Breast epithelium (tissue), 4 donors: ENCODE measurements at regions not wholly inside any gene's neighbourhood (a gene's known extent, or its start where the extent isn't known, plus 50 kb on each side); places are given as distances from the start of the nearest gene placed in this dataset.

ENCODE experiments used
- DNase-seq, 2 donors: peaks; one replicate each; pipeline ENCODE4 v3.0.0-alpha.2; 2019; ENCODE audit warnings: low spot score in 2 of 2
- H3K27ac ChIP-seq, 2 donors: fragments of 200-600 bp; sonication (generic) in 1 of 2; one replicate each; pipeline ENCODE4 v1.5.1; 2016 to 2019; ENCODE audit warnings: mild to moderate bottlenecking in 1 of 2
- H3K27me3 ChIP-seq, 2 donors: fragments of 200-600 bp; sonication (generic) in 1 of 2; one replicate each; pipeline versions ENCODE4 v1.5.1 to v1.6.0; 2017 to 2019; ENCODE audit warnings: control low read depth in 1 of 2, mild to moderate bottlenecking in 1 of 2
- H3K36me3 ChIP-seq: fragments of 200-600 bp; one replicate; pipeline ENCODE4 v1.5.1; 2019
- H3K4me1 ChIP-seq, 2 donors: fragments of 200-600 bp; sonication (generic); one replicate each; pipeline ENCODE4 v1.5.1; 2016 to 2019; ENCODE audit warnings: control low read depth in 1 of 2
- H3K4me3 ChIP-seq, 3 donors: fragments of 200-600 bp; sonication (generic); 1 replicate in 2 of 3; 2 replicates in 1 of 3; pipeline ENCODE4 v1.5.1; 2016 to 2019; ENCODE audit warnings: mild to moderate bottlenecking in 3 of 3, moderate library complexity in 2 of 3
- H3K9me3 ChIP-seq, 2 donors: fragments of 200-600 bp; sonication (generic) in 1 of 2; one replicate each; pipeline ENCODE4 v1.5.1; 2016 to 2019; ENCODE audit warnings: control low read depth in 1 of 2
- POLR2A ChIP-seq: fragments of 450-650 bp; IDR thresholded peaks from one replicate; pipeline ENCODE4 v1.6.1; 2016; ENCODE audit warnings: antibody characterized with exemption, mild to moderate bottlenecking, moderate library complexity
- POLR2AphosphoS5 ChIP-seq, 3 donors: sonication (generic); formaldehyde crosslinking; IDR thresholded peaks; one replicate each; pipeline ENCODE4 v1.6.1; 2017; ENCODE audit warnings: antibody characterized with exemption in 3 of 3
- intact Hi-C: fragments of 100-400 bp; cut with DNase I; formaldehyde crosslinking; loops from one replicate; pipeline ENCODE4 v1.15.1; 2023; ENCODE audit warnings: low total_unique reads
- TF ChIP-seq, protein P1 (sequence below), 3 donors: fragments of 450-650 bp; IDR thresholded peaks; one replicate each; pipeline ENCODE4 v1.5.1; 2016 to 2017; ENCODE audit warnings: antibody characterized with exemption in 3 of 3, mild to moderate bottlenecking in 3 of 3, moderate library complexity in 3 of 3

DNA sequence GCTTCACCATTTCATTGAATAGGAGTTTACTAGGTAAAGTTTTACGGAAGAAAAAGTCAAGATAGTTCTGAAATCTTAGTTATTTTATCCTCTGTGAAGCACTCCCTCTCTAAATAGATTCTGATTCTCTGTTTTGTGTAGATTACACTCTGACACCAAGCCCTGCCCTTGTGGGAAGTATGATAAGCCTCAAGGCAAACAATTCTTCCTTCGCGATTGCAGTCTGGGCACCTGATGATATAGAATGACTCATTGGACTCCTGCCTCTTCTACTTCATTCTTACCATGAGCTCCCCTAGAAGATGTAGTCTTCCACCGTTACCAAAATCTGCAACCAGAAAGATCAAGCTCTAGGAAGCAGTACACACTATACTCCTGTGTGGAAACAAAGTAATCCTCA, 626.9 kb upstream of the PTGER4 start:
- DNase-seq = no peak
- no peaks in the 10 kb centered on the region for H3K4me1 ChIP-seq
- no peaks in the 10 kb centered on the region for H3K27me3 ChIP-seq
- TF ChIP-seq POLR2AphosphoS5 (IDR thresholded peaks at IDR 0.05) (no peak), POLR2A (no peak)
- TF ChIP-seq, protein P1, sequence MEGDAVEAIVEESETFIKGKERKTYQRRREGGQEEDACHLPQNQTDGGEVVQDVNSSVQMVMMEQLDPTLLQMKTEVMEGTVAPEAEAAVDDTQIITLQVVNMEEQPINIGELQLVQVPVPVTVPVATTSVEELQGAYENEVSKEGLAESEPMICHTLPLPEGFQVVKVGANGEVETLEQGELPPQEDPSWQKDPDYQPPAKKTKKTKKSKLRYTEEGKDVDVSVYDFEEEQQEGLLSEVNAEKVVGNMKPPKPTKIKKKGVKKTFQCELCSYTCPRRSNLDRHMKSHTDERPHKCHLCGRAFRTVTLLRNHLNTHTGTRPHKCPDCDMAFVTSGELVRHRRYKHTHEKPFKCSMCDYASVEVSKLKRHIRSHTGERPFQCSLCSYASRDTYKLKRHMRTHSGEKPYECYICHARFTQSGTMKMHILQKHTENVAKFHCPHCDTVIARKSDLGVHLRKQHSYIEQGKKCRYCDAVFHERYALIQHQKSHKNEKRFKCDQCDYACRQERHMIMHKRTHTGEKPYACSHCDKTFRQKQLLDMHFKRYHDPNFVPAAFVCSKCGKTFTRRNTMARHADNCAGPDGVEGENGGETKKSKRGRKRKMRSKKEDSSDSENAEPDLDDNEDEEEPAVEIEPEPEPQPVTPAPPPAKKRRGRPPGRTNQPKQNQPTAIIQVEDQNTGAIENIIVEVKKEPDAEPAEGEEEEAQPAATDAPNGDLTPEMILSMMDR (IDR thresholded peaks at IDR 0.05) = no peak
- no peak overlapping the region for H3K27ac ChIP-seq
- intact Hi-C loops = no loop called here
- H3K4me3 ChIP-seq = no peak overlapping the region
- H3K36me3 ChIP-seq = no peaks in the 10 kb centered on the region
- H3K9me3 ChIP-seq = no peaks in the 10 kb centered on the region

DNA sequence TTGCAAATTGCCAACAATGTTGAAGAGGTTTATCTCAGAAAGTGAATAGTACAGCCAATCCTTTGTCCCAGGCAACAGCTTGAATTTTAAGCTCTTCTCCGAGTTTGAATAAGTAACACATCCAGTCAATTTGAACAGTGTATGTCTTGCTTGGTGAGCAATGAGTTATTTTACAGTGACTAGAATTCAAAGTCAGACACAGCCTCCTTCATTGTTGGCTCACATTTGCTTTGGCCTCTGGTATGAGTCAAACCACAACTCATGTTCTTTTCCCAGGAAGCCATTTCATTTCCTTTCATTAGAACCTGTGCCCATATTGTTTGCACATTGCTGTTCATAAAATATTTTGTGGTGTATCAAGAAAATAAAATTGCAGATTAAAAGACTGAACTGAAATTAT, 622.0 kb upstream of the DAB2 start:
- Histone ChIP-seq H3K36me3 (no peaks in the 10 kb centered on the region), H3K4me1 (no peaks in the 10 kb centered on the region), H3K9me3 (no peaks in the 10 kb centered on the region), H3K27me3 (no peaks in the 10 kb centered on the region), H3K4me3 (no peak overlapping the region), H3K27ac (no peak overlapping the region)
- intact Hi-C loops = no loop called here
- no peak for TF ChIP-seq POLR2A
- TF ChIP-seq, protein P1 (IDR thresholded peaks at IDR 0.05) = no peak
- no peak for TF ChIP-seq POLR2AphosphoS5 (IDR thresholded peaks at IDR 0.05)
- DNase-seq = no peak

DNA sequence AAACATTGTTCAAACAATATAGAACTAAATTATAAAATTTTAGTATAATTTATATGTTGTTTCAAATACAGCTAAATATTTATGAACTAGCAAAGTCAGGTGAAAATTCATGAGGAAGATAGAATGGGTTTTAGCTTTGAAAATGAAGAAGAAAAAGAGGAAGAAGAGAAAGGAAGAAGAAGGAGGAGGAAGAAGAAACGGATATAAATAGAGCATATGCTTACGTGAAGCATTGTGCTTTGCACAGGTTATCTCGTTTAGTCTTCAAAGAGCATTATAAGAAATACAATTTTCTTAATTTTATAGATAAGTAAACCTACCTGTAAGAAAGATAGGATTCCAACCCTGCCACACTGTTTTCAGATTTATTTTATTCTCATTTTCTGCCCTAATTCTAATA, 620.6 kb upstream of the DAB2 start:
- TF ChIP-seq POLR2AphosphoS5 (IDR thresholded peaks at IDR 0.05) (no peak), POLR2A (no peak)
- TF ChIP-seq, protein P1 (IDR thresholded peaks at IDR 0.05) = no peak
- H3K36me3 ChIP-seq = no peaks in the 10 kb centered on the region
- H3K27me3 ChIP-seq = no peaks in the 10 kb centered on the region
- no peak overlapping the region for H3K4me3 ChIP-seq
- H3K4me1 ChIP-seq = no peaks in the 10 kb centered on the region
- DNase-seq = no peak
- no peak overlapping the region for H3K27ac ChIP-seq
- H3K9me3 ChIP-seq = no peaks in the 10 kb centered on the region
- intact Hi-C loops = no loop called here

DNA sequence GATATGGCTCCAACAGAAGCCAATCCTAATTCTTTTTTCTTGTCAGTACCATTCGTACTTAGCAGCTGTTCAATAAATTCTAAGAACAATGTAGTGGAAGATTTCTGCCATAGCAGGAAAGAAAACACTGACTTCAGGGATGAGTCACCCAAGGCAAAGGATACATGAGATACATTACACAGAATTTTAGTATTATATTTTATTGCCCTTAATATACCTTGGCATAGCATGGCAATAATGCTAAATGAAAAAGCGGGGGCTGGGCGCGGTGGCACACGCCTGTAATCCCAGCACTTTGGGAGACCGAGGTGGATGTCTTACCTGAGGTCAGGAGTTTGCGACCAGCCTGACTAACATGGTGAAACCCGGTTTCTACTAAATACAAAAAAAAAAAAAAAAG, 619.1 kb upstream of the DAB2 start:
- Histone ChIP-seq H3K27me3 (no peaks in the 10 kb centered on the region), H3K4me3 (no peak overlapping the region), H3K36me3 (no peaks in the 10 kb centered on the region), H3K4me1 (no peaks in the 10 kb centered on the region), H3K27ac (no peak overlapping the region), H3K9me3 (no peaks in the 10 kb centered on the region)
- intact Hi-C loops = no loop called here
- no peak for DNase-seq
- TF ChIP-seq, protein P1 (IDR thresholded peaks at IDR 0.05) = no peak
- TF ChIP-seq POLR2A (no peak), POLR2AphosphoS5 (IDR thresholded peaks at IDR 0.05) (no peak)

DNA sequence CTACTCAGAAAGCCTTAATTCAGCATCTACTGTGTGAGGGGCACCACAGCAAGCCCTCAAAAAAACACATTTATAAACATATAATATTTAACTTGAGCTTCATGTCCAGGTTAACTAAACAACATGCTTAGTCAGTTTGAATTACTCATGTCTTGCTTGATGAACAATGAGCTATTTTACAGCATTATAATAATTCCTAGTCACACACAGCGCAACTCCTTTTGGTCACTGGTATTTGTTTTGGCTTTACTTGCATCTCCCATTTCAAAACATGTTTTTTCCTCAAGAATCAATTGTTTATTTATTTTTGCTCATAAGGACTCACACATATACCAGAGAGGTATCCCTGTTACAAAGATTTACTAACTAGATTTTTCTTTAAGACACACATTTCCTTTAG, 616.7 kb upstream of the DAB2 start:
- no peak overlapping the region for H3K27ac ChIP-seq
- no peak overlapping the region for H3K4me3 ChIP-seq
- no peaks in the 10 kb centered on the region for H3K9me3 ChIP-seq
- no peaks in the 10 kb centered on the region for H3K4me1 ChIP-seq
- DNase-seq = no peak
- TF ChIP-seq POLR2AphosphoS5 (IDR thresholded peaks at IDR 0.05) (no peak), POLR2A (no peak)
- TF ChIP-seq, protein P1 (IDR thresholded peaks at IDR 0.05) = no peak
- no peaks in the 10 kb centered on the region for H3K27me3 ChIP-seq
- intact Hi-C loops = no loop called here
- no peaks in the 10 kb centered on the region for H3K36me3 ChIP-seq
